Fibroblast of villous mesenchyme (primary cell): ENCODE measurements at regions not wholly inside any gene's neighbourhood (a gene's known extent, or its start where the extent isn't known, plus 50 kb on each side); places are given as distances from the start of the nearest gene placed in this dataset.
"Not testable (repeated sequence)": the region's sequence is repeated elsewhere in the genome, so short reads cannot be mapped to it uniquely, and the experiment has no call there.

Experiments used
- DNase-seq: peaks from one replicate; pipeline ENCODE4 v3.0.0-alpha.2; 2010; ENCODE audit warnings: low read depth
- H3K4me3 ChIP-seq: 2 replicates; pipeline ENCODE4 v1.5.1; 2011; ENCODE audit warnings: low read depth, mild to moderate bottlenecking, low read length
- CTCF ChIP-seq: IDR thresholded peaks from 2 replicates; pipeline ENCODE4 v1.5.1; 2012; ENCODE audit warnings: low read depth, mild to moderate bottlenecking, low read length; ENCODE audit not compliant: insufficient read depth

GRCh38 chr5:172523146-172523745, 68.9 kb upstream of the SH3PXD2B start:
- no peak for DNase-seq
- no peak for TF ChIP-seq CTCF
- no peak overlapping the region for H3K4me3 ChIP-seq

GRCh38 chr5:172521338-172521932, 67.1 kb upstream of the SH3PXD2B start:
- no peak for TF ChIP-seq CTCF
- H3K4me3 ChIP-seq, result no peak overlapping the region
- DNase-seq, result no peak

GRCh38 chr5:172511952-172512351, 57.6 kb upstream of the SH3PXD2B start:
- DNase-seq, result no peak
- TF ChIP-seq CTCF, result no peak
- H3K4me3 ChIP-seq, result no peak overlapping the region

- no peak overlapping the region for H3K4me3 ChIP-seq
- TF ChIP-seq CTCF, result no peak
Observed at GRCh38 chr5:172509405-172509781, 55.1 kb upstream of the SH3PXD2B start.

GRCh38 chr5:172508471-172509404, 54.4 kb upstream of the SH3PXD2B start:
- no peak for DNase-seq
- TF ChIP-seq CTCF, result no peak
- no peak overlapping the region for H3K4me3 ChIP-seq

More at GRCh38 chr5:172509405-172509781, 55.1 kb upstream of the SH3PXD2B start:
- DNase-seq, result no peak

- DNase-seq, H3K4me3 ChIP-seq: not testable (repeated sequence)
Observed at GRCh38 chr5:172507485-172507884, 53.2 kb upstream of the SH3PXD2B start.

GRCh38 chr5:172506921-172507320, 52.6 kb upstream of the SH3PXD2B start:
- no peak overlapping the region for H3K4me3 ChIP-seq
- no peak for DNase-seq
- TF ChIP-seq CTCF, result no peak
